ENCODE measurements at regions not wholly inside any gene's neighbourhood (a gene's known extent, or its start where the extent isn't known, plus 50 kb on each side); places are given as distances from the start of the nearest gene placed in this dataset.

- TF ChIP-seq POLR2AphosphoS5 (IDR thresholded peaks at IDR 0.05; ENCODE audit: low read depth, low read length) (no peak), SPI1 (IDR thresholded peaks at IDR 0.05; ENCODE audit: low read depth, low read length) (no peak), POLR2A (IDR thresholded peaks at IDR 0.05; ENCODE audit: low read depth, low read length) (no peak), POU2F2 (IDR thresholded peaks at IDR 0.05; ENCODE audit: low read depth, low read length) (no peak), PAX5 (IDR thresholded peaks at IDR 0.05; ENCODE audit: insufficient read depth, low read length, severe bottlenecking) (no peak), TAF1 (IDR thresholded peaks at IDR 0.05; ENCODE audit: low read depth, low read length) (no peak)
- DNase-seq (ENCODE audit: insufficient read length, low spot score) (no peak), FAIRE-seq (no peak)
These were observed 142.8 kb upstream of the PRDX4 start for GRCh38 chrX:23524467-23524866.

- DNase-seq (ENCODE audit: insufficient read length, low spot score): no peak
- TF ChIP-seq POLR2A (IDR thresholded peaks at IDR 0.05; ENCODE audit: low read depth, low read length) (no peak), TAF1 (IDR thresholded peaks at IDR 0.05; ENCODE audit: low read depth, low read length) (no peak), POLR2AphosphoS5 (IDR thresholded peaks at IDR 0.05; ENCODE audit: low read depth, low read length) (no peak), PAX5 (IDR thresholded peaks at IDR 0.05; ENCODE audit: insufficient read depth, low read length, severe bottlenecking) (no peak), POU2F2 (IDR thresholded peaks at IDR 0.05; ENCODE audit: low read depth, low read length) (no peak), SPI1 (IDR thresholded peaks at IDR 0.05; ENCODE audit: low read depth, low read length) (no peak)
- no peak for FAIRE-seq
These were observed 141.8 kb upstream of the PRDX4 start for GRCh38 chrX:23525531-23525930.

- no peak for FAIRE-seq
- TF ChIP-seq POLR2AphosphoS5 (IDR thresholded peaks at IDR 0.05; ENCODE audit: low read depth, low read length) (no peak), PAX5 (IDR thresholded peaks at IDR 0.05; ENCODE audit: insufficient read depth, low read length, severe bottlenecking) (no peak), POLR2A (IDR thresholded peaks at IDR 0.05; ENCODE audit: low read depth, low read length) (no peak), POU2F2 (IDR thresholded peaks at IDR 0.05; ENCODE audit: low read depth, low read length) (no peak), SPI1 (IDR thresholded peaks at IDR 0.05; ENCODE audit: low read depth, low read length) (no peak), TAF1 (IDR thresholded peaks at IDR 0.05; ENCODE audit: low read depth, low read length) (no peak)
- no peak for DNase-seq (ENCODE audit: insufficient read length, low spot score)
These were observed 126.8 kb upstream of the PRDX4 start for GRCh38 chrX:23540532-23540931.

GRCh38 chrX:23548164-23548563, 119.1 kb upstream of the PRDX4 start:
- TF ChIP-seq POLR2AphosphoS5 (IDR thresholded peaks at IDR 0.05; ENCODE audit: low read depth, low read length) (no peak), TAF1 (IDR thresholded peaks at IDR 0.05; ENCODE audit: low read depth, low read length) (no peak), POLR2A (IDR thresholded peaks at IDR 0.05; ENCODE audit: low read depth, low read length) (no peak), SPI1 (IDR thresholded peaks at IDR 0.05; ENCODE audit: low read depth, low read length) (no peak), PAX5 (IDR thresholded peaks at IDR 0.05; ENCODE audit: insufficient read depth, low read length, severe bottlenecking) (no peak), POU2F2 (IDR thresholded peaks at IDR 0.05; ENCODE audit: low read depth, low read length) (no peak)
- DNase-seq (ENCODE audit: insufficient read length, low spot score) (no peak), FAIRE-seq (no peak)

- no peak for TF ChIP-seq POLR2AphosphoS5 (IDR thresholded peaks at IDR 0.05; ENCODE audit: low read depth, low read length)
- no peak for TF ChIP-seq PAX5 (IDR thresholded peaks at IDR 0.05; ENCODE audit: insufficient read depth, low read length, severe bottlenecking)
- no peak for TF ChIP-seq TAF1 (IDR thresholded peaks at IDR 0.05; ENCODE audit: low read depth, low read length)
- no peak for TF ChIP-seq POU2F2 (IDR thresholded peaks at IDR 0.05; ENCODE audit: low read depth, low read length)
- no peak for TF ChIP-seq SPI1 (IDR thresholded peaks at IDR 0.05; ENCODE audit: low read depth, low read length)
- TF ChIP-seq POLR2A (IDR thresholded peaks at IDR 0.05; ENCODE audit: low read depth, low read length): no peak
- DNase-seq (ENCODE audit: insufficient read length, low spot score) (no peak), FAIRE-seq (no peak)
These were observed 115.0 kb upstream of the PRDX4 start for GRCh38 chrX:23552303-23552702.

- FAIRE-seq (no peak), DNase-seq (ENCODE audit: insufficient read length, low spot score) (no peak)
- no peak for TF ChIP-seq SPI1 (IDR thresholded peaks at IDR 0.05; ENCODE audit: low read depth, low read length)
- no peak for TF ChIP-seq TAF1 (IDR thresholded peaks at IDR 0.05; ENCODE audit: low read depth, low read length)
- TF ChIP-seq POLR2AphosphoS5 (IDR thresholded peaks at IDR 0.05; ENCODE audit: low read depth, low read length): no peak
- no peak for TF ChIP-seq POLR2A (IDR thresholded peaks at IDR 0.05; ENCODE audit: low read depth, low read length)
- no peak for TF ChIP-seq PAX5 (IDR thresholded peaks at IDR 0.05; ENCODE audit: insufficient read depth, low read length, severe bottlenecking)
- no peak for TF ChIP-seq POU2F2 (IDR thresholded peaks at IDR 0.05; ENCODE audit: low read depth, low read length)
These were observed 113.0 kb upstream of the PRDX4 start for GRCh38 chrX:23554304-23554703.

- no peak for TF ChIP-seq POLR2A (IDR thresholded peaks at IDR 0.05; ENCODE audit: low read depth, low read length)
- peak; percentile 73 for FAIRE-seq
- DNase-seq (ENCODE audit: insufficient read length, low spot score): no peak
These were observed 110.2 kb upstream of the PRDX4 start for GRCh38 chrX:23557070-23557469.

GRCh38 chrX:23559975-23560374, 107.3 kb upstream of the PRDX4 start:
- DNase-seq (ENCODE audit: insufficient read length, low spot score) (no peak), FAIRE-seq (no peak)
- TF ChIP-seq POLR2A (IDR thresholded peaks at IDR 0.05; ENCODE audit: low read depth, low read length) (no peak), POLR2AphosphoS5 (IDR thresholded peaks at IDR 0.05; ENCODE audit: low read depth, low read length) (no peak), TAF1 (IDR thresholded peaks at IDR 0.05; ENCODE audit: low read depth, low read length) (no peak), PAX5 (IDR thresholded peaks at IDR 0.05; ENCODE audit: insufficient read depth, low read length, severe bottlenecking) (no peak), POU2F2 (IDR thresholded peaks at IDR 0.05; ENCODE audit: low read depth, low read length) (no peak), SPI1 (IDR thresholded peaks at IDR 0.05; ENCODE audit: low read depth, low read length) (no peak)

GRCh38 chrX:23570674-23571343, 96.5 kb upstream of the PRDX4 start:
- TF ChIP-seq TAF1 (IDR thresholded peaks at IDR 0.05; ENCODE audit: low read depth, low read length): no peak
- TF ChIP-seq POLR2AphosphoS5 (IDR thresholded peaks at IDR 0.05; ENCODE audit: low read depth, low read length): no peak
- TF ChIP-seq PAX5 (IDR thresholded peaks at IDR 0.05; ENCODE audit: insufficient read depth, low read length, severe bottlenecking): no peak
- no peak for TF ChIP-seq SPI1 (IDR thresholded peaks at IDR 0.05; ENCODE audit: low read depth, low read length)
- FAIRE-seq (no peak), DNase-seq (ENCODE audit: insufficient read length, low spot score) (no peak)

GRCh38 chrX:23575281-23575680, 92.0 kb upstream of the PRDX4 start:
- DNase-seq (ENCODE audit: insufficient read length, low spot score): no peak
- no peak for FAIRE-seq
- TF ChIP-seq SPI1 (IDR thresholded peaks at IDR 0.05; ENCODE audit: low read depth, low read length) (no peak), TAF1 (IDR thresholded peaks at IDR 0.05; ENCODE audit: low read depth, low read length) (no peak), POLR2AphosphoS5 (IDR thresholded peaks at IDR 0.05; ENCODE audit: low read depth, low read length) (no peak), PAX5 (IDR thresholded peaks at IDR 0.05; ENCODE audit: insufficient read depth, low read length, severe bottlenecking) (no peak), POU2F2 (IDR thresholded peaks at IDR 0.05; ENCODE audit: low read depth, low read length) (no peak), POLR2A (IDR thresholded peaks at IDR 0.05; ENCODE audit: low read depth, low read length) (no peak)

All from GM12891 (cell line).